K562 (cell line): ENCODE measurements at regions not wholly inside any gene's neighbourhood (a gene's known extent, or its start where the extent isn't known, plus 50 kb on each side); places are given as distances from the start of the nearest gene placed in this dataset.
A peak's percentile ranks its signal among the peaks of the same experiment; 100 is the strongest.

Experiments
- EHMT2 ChIP-seq: fragments of 450-650 bp; IDR thresholded peaks from 2 replicates; pipeline ENCODE4 v1.6.1; 2018; ENCODE audit warnings: antibody characterized with exemption
- ESRRB ChIP-seq: fragments of 250-450 bp; sonication (Bioruptor Pico); IDR thresholded peaks from 2 replicates; pipeline ENCODE4 v1.5.0; 2020; ENCODE audit warnings: mild to moderate bottlenecking, moderate library complexity, borderline replicate concordance
- GATAD2B ChIP-seq: fragments of 450-650 bp; IDR thresholded peaks from 2 replicates; pipeline ENCODE4 v1.6.1; 2017; ENCODE audit warnings: mild to moderate bottlenecking, borderline replicate concordance
- HMG20A ChIP-seq: fragments of 450-650 bp; formaldehyde crosslinking; conservative IDR thresholded peaks from 2 replicates; pipeline ENCODE4 v1.4.0; 2020; ENCODE audit warnings: mild to moderate bottlenecking, mixed read lengths
- NUFIP1 ChIP-seq: fragments of 450-650 bp; IDR thresholded peaks from 2 replicates; pipeline ENCODE4 v1.6.1; 2018; ENCODE audit not compliant: partially characterized antibody
- POU5F1 ChIP-seq: fragments of 150-350 bp; IDR thresholded peaks from 2 replicates; pipeline ENCODE4 v1.6.1; 2014; ENCODE audit warnings: borderline replicate concordance, low read length, low read depth, mild to moderate bottlenecking; ENCODE audit not compliant: partially characterized antibody
- RFX5 ChIP-seq: IDR thresholded peaks from 2 replicates; pipeline ENCODE4 v1.6.1; 2011; ENCODE audit warnings: low read depth, mild to moderate bottlenecking, improper control_type of control experiment, low read length
- RHOXF2B ChIP-seq: fragments of 250-450 bp; sonication (Bioruptor Pico); conservative IDR thresholded peaks from 2 replicates; pipeline ENCODE4 v1.5.1; 2021
- STAG1 ChIP-seq: sonication (generic); formaldehyde crosslinking; IDR thresholded peaks from 2 replicates; pipeline ENCODE4 v1.5.0; 2020; ENCODE audit warnings: missing genetic modification reagents, borderline replicate concordance
- TEAD4 ChIP-seq, 2 experiments: sonication (generic) in 1 of 2; formaldehyde crosslinking in 1 of 2; IDR thresholded peaks; 2 replicates each; pipeline versions ENCODE4 v1.6.1 to v1.8.0; 2012 to 2022; ENCODE audit warnings: borderline replicate concordance in 1 of 2, inconsistent platforms in 1 of 2, low read length in 1 of 2, mild to moderate bottlenecking in 1 of 2, missing genetic modification reagents in 1 of 2
- XRCC3 ChIP-seq: fragments of 450-650 bp; IDR thresholded peaks from 2 replicates; pipeline ENCODE4 v1.6.1; 2017; ENCODE audit warnings: mild to moderate bottlenecking, moderate library complexity
- ZNF239 ChIP-seq: fragments of 250-450 bp; sonication (Bioruptor Pico); IDR thresholded peaks from 2 replicates; pipeline ENCODE4 v1.4.0; 2020; ENCODE audit warnings: mild to moderate bottlenecking
- TF ChIP-seq, protein P1 (sequence below): conservative IDR thresholded peaks from 2 replicates; pipeline ENCODE4 v1.6.1; 2011; ENCODE audit warnings: low read depth, mild to moderate bottlenecking, low read length; ENCODE audit not compliant: control insufficient read depth
- TF ChIP-seq, protein P2 (sequence below): fragments of 250-450 bp; sonication (Bioruptor Pico); IDR thresholded peaks from 2 replicates; pipeline ENCODE4 v1.8.0; 2022; ENCODE audit warnings: moderate library complexity, mild to moderate bottlenecking, inconsistent platforms
- TF ChIP-seq, protein P3 (sequence below): fragments of 250-450 bp; sonication (Bioruptor Pico); IDR thresholded peaks from 2 replicates; pipeline ENCODE4 v1.4.0; 2020; ENCODE audit warnings: mild to moderate bottlenecking
- TF ChIP-seq, protein P4 (sequence below): sonication (generic); formaldehyde crosslinking; IDR thresholded peaks from 2 replicates; pipeline ENCODE4 v1.9.0; 2022; ENCODE audit warnings: mild to moderate bottlenecking, missing genetic modification reagents
- TF ChIP-seq, protein P5 (sequence below): IDR thresholded peaks from 2 replicates; pipeline ENCODE4 v1.6.1; 2012; ENCODE audit warnings: low read depth, low read length, improper control_type of control experiment, borderline replicate concordance
- TF ChIP-seq, protein P6 (sequence below): fragments of 450-650 bp; formaldehyde crosslinking; IDR thresholded peaks from 2 replicates; pipeline ENCODE4 v1.4.0; 2020; ENCODE audit warnings: mild to moderate bottlenecking
- TF ChIP-seq, protein P7 (sequence below): fragments of 250-450 bp; sonication (Bioruptor Pico); IDR thresholded peaks from 2 replicates; pipeline ENCODE4 v1.8.0; 2021; ENCODE audit warnings: borderline replicate concordance, mild to moderate bottlenecking, moderate library complexity; ENCODE audit not compliant: poor library complexity, severe bottlenecking

DNA sequence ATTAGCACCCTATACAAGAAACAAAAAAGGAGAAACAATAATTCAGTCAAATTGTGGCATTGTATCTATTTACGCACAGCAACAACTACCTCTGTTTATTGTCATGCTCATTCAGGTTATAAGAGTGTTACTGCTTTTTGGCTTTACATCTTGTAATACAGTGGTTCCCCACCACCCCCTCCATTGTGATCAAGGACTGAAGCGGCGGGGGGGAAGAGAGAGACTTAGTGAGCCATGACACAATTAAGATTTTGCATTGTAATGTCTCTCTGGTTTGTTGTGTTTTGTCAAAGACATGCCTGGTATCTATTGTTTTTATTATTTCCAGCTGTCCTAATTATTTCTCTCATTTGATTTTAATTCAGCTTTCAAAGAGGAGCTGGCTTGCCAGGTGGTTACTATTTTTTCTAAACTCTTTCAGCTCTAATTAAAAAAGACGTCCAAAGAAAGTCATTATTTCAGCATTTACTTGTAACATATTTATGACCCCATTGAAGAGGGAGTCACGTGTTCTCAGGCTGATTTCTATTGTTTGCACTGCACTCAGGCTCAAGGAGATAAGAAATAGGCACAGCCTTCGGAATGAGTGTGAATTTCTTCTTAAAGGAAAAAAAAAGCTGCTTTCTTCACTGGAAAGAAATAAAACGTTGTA, 234.4 kb upstream of the TBL1XR1 start (continued):
- TF ChIP-seq, protein P1, sequence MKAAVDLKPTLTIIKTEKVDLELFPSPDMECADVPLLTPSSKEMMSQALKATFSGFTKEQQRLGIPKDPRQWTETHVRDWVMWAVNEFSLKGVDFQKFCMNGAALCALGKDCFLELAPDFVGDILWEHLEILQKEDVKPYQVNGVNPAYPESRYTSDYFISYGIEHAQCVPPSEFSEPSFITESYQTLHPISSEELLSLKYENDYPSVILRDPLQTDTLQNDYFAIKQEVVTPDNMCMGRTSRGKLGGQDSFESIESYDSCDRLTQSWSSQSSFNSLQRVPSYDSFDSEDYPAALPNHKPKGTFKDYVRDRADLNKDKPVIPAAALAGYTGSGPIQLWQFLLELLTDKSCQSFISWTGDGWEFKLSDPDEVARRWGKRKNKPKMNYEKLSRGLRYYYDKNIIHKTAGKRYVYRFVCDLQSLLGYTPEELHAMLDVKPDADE, result no peak
- TF ChIP-seq, protein P2, sequence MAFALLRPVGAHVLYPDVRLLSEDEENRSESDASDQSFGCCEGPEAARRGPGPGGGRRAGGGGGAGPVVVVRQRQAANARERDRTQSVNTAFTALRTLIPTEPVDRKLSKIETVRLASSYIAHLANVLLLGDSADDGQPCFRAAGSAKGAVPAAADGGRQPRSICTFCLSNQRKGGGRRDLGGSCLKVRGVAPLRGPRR, result no peak
- TF ChIP-seq RFX5 (no peak), RHOXF2B (no peak), STAG1 (no peak), TEAD4 (IDR thresholded peaks at IDR 0.05; ENCODE audit: low read length) (peak; percentile 52; the same call in 1 of the 2 replicates), TEAD4 (CRISPR knock-in tag; IDR thresholded peaks at IDR 0.05; ENCODE audit: borderline replicate concordance) (no peak), ZNF239 (no peak), HMG20A (CRISPR knock-in tag) (no peak), NUFIP1 (no peak), EHMT2 (no peak), ESRRB (CRISPR knock-in tag) (no peak), POU5F1 (no peak), GATAD2B (no peak), XRCC3 (no peak)
- TF ChIP-seq, protein P3, sequence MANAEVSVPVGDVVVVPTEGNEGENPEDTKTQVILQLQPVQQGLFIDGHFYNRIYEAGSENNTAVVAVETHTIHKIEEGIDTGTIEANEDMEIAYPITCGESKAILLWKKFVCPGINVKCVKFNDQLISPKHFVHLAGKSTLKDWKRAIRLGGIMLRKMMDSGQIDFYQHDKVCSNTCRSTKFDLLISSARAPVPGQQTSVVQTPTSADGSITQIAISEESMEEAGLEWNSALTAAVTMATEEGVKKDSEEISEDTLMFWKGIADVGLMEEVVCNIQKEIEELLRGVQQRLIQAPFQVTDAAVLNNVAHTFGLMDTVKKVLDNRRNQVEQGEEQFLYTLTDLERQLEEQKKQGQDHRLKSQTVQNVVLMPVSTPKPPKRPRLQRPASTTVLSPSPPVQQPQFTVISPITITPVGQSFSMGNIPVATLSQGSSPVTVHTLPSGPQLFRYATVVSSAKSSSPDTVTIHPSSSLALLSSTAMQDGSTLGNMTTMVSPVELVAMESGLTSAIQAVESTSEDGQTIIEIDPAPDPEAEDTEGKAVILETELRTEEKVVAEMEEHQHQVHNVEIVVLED, result no peak
- TF ChIP-seq, protein P4, sequence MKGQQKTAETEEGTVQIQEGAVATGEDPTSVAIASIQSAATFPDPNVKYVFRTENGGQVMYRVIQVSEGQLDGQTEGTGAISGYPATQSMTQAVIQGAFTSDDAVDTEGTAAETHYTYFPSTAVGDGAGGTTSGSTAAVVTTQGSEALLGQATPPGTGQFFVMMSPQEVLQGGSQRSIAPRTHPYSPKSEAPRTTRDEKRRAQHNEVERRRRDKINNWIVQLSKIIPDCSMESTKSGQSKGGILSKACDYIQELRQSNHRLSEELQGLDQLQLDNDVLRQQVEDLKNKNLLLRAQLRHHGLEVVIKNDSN (CRISPR knock-in tag), result peak; percentile 44; the same call in 1 of the 2 replicates
- TF ChIP-seq, protein P5, sequence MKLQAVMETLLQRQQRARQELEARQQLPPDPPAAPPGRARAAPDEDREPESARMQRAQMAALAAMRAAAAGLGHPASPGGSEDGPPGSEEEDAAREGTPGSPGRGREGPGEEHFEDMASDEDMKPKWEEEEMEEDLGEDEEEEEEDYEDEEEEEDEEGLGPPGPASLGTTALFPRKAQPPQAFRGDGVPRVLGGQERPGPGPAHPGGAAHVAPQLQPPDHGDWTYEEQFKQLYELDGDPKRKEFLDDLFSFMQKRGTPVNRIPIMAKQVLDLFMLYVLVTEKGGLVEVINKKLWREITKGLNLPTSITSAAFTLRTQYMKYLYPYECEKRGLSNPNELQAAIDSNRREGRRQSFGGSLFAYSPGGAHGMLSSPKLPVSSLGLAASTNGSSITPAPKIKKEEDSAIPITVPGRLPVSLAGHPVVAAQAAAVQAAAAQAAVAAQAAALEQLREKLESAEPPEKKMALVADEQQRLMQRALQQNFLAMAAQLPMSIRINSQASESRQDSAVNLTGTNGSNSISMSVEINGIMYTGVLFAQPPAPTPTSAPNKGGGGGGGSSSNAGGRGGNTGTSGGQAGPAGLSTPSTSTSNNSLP, result no peak
- TF ChIP-seq, protein P6, sequence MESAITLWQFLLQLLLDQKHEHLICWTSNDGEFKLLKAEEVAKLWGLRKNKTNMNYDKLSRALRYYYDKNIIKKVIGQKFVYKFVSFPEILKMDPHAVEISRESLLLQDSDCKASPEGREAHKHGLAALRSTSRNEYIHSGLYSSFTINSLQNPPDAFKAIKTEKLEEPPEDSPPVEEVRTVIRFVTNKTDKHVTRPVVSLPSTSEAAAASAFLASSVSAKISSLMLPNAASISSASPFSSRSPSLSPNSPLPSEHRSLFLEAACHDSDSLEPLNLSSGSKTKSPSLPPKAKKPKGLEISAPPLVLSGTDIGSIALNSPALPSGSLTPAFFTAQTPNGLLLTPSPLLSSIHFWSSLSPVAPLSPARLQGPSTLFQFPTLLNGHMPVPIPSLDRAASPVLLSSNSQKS (CRISPR knock-in tag), result no peak
- TF ChIP-seq, protein P7, sequence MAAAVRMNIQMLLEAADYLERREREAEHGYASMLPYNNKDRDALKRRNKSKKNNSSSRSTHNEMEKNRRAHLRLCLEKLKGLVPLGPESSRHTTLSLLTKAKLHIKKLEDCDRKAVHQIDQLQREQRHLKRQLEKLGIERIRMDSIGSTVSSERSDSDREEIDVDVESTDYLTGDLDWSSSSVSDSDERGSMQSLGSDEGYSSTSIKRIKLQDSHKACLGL (CRISPR knock-in tag), result no peak
